ENCODE measurements at regions not wholly inside any gene's neighbourhood (a gene's known extent, or its start where the extent isn't known, plus 50 kb on each side); places are given as distances from the start of the nearest gene placed in this dataset.

DNA sequence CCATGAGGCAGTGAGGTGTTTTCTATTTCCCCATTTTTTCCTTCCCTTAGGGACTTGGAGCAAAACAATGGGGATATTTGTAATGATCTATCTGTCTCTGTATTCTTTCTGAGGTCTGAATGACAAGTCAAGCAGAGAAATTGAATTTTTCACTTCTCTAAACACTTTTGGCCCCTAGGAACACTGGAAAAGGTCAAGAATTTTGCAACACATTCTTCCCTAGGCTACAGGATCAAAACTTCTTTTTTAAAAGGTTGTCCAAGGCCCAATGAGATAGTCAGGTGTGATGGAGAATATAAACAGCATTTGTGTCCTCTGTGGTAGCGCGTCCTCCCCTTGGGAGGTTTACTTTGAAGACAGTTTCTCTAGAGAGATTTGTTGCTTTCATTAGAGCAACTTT lies 620.5 kb downstream of the TLR4 start:
- peaks cover 8% of the 10 kb centered on the region for H3K36me3 Mint-ChIP-seq
- no peaks in the 10 kb centered on the region for H3K27me3 Mint-ChIP-seq (ENCODE audit: low read depth in 2 of 2)
- ATAC-seq = no peak
- no peak overlapping the region for H3K4me3 Mint-ChIP-seq
- H3K36me3 ChIP-seq (ENCODE audit: control insufficient read depth, insufficient read depth, low read length) = no peaks in the 10 kb centered on the region
- H3K9me3 ChIP-seq (ENCODE audit: control insufficient read depth, insufficient read depth, low read length) = no peaks in the 10 kb centered on the region
- WGBS (ENCODE audit: insufficient coverage) = 100% methylated on average over 2 of the region's 2 CpGs
- H3K4me1 Mint-ChIP-seq = no peaks in the 10 kb centered on the region
- no peak overlapping the region for H3K27ac ChIP-seq (ENCODE audit: low read length)
- H3K9me3 Mint-ChIP-seq = peaks cover 8 to 11% of the 10 kb centered on the region in 2 donors
- intact Hi-C loops (cut with micrococcal nuclease) = no loop called here
- H3K27me3 ChIP-seq (ENCODE audit: control insufficient read depth, insufficient read depth, low read length) = no peaks in the 10 kb centered on the region
- no peak overlapping the region for H3K27ac Mint-ChIP-seq
- no peak for TF ChIP-seq CTCF (IDR thresholded peaks at IDR 0.05)
- H3K4me3 ChIP-seq (ENCODE audit: low read length) = no peak overlapping the region
- DNase-seq = no peak
- H3K4me1 ChIP-seq (ENCODE audit: control insufficient read depth, insufficient read depth, low read length) = no peaks in the 10 kb centered on the region

GRCh38 chr9:118325757-118326156 lies 621.6 kb downstream of the TLR4 start:
- no peak for ATAC-seq
- H3K27me3 Mint-ChIP-seq (ENCODE audit: low read depth in 2 of 2) = no peaks in the 10 kb centered on the region
- 100% methylated on average over 1 of the region's 2 CpGs for WGBS (ENCODE audit: insufficient coverage)
- intact Hi-C loops (cut with micrococcal nuclease) = no loop called here
- no peak for TF ChIP-seq CTCF (IDR thresholded peaks at IDR 0.05)
- no peaks in the 10 kb centered on the region for H3K27me3 ChIP-seq (ENCODE audit: control insufficient read depth, insufficient read depth, low read length)
- no peak overlapping the region for H3K27ac ChIP-seq (ENCODE audit: low read length)
- no peaks in the 10 kb centered on the region for H3K4me1 ChIP-seq (ENCODE audit: control insufficient read depth, insufficient read depth, low read length)
- H3K4me3 ChIP-seq (ENCODE audit: low read length) = no peak overlapping the region
- no peak overlapping the region for H3K27ac Mint-ChIP-seq
- H3K9me3 Mint-ChIP-seq = peaks cover 8 to 13% of the 10 kb centered on the region in 2 donors
- no peaks in the 10 kb centered on the region for H3K36me3 ChIP-seq (ENCODE audit: control insufficient read depth, insufficient read depth, low read length)
- no peaks in the 10 kb centered on the region for H3K9me3 ChIP-seq (ENCODE audit: control insufficient read depth, insufficient read depth, low read length)
- DNase-seq = no peak
- H3K4me1 Mint-ChIP-seq = no peaks in the 10 kb centered on the region
- H3K4me3 Mint-ChIP-seq = no peak overlapping the region
- peaks cover 8% of the 10 kb centered on the region for H3K36me3 Mint-ChIP-seq

DNA sequence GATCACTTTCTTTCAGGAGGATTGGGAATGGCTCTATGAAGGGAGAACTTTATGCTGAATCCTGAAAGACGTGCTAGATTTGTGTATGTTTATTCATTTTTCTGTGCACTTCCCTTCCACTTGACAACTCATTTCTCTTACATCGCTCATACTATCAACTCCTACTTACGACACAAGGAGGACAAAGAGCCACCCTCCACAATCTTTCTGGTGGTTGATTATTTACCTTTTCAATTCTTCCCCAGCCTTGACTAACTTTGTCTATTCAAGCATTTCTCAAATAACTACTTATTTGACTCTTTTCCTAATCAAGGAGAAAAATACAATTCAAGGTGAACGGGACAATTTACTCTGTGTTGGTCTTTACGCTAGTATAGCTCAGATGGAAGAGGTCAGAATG lies 622.1 kb downstream of the TLR4 start:
- no peaks in the 10 kb centered on the region for H3K27me3 ChIP-seq (ENCODE audit: control insufficient read depth, insufficient read depth, low read length)
- H3K4me3 Mint-ChIP-seq = no peak overlapping the region
- ATAC-seq = no peak
- H3K4me1 ChIP-seq (ENCODE audit: control insufficient read depth, insufficient read depth, low read length) = no peaks in the 10 kb centered on the region
- H3K9me3 Mint-ChIP-seq = peaks cover 8 to 13% of the 10 kb centered on the region in 2 donors
- 96% methylated on average over 4 of the region's 5 CpGs for WGBS (ENCODE audit: insufficient coverage)
- H3K9me3 ChIP-seq (ENCODE audit: control insufficient read depth, insufficient read depth, low read length) = no peaks in the 10 kb centered on the region
- H3K36me3 ChIP-seq (ENCODE audit: control insufficient read depth, insufficient read depth, low read length) = no peaks in the 10 kb centered on the region
- no peak overlapping the region for H3K27ac ChIP-seq (ENCODE audit: low read length)
- no peak for DNase-seq
- no peak for TF ChIP-seq CTCF (IDR thresholded peaks at IDR 0.05)
- H3K27ac Mint-ChIP-seq = no peak overlapping the region
- peaks cover 8% of the 10 kb centered on the region for H3K36me3 Mint-ChIP-seq
- no peak overlapping the region for H3K4me3 ChIP-seq (ENCODE audit: low read length)
- H3K27me3 Mint-ChIP-seq (ENCODE audit: low read depth in 2 of 2) = no peaks in the 10 kb centered on the region
- intact Hi-C loops (cut with micrococcal nuclease) = no loop called here
- no peaks in the 10 kb centered on the region for H3K4me1 Mint-ChIP-seq

DNA sequence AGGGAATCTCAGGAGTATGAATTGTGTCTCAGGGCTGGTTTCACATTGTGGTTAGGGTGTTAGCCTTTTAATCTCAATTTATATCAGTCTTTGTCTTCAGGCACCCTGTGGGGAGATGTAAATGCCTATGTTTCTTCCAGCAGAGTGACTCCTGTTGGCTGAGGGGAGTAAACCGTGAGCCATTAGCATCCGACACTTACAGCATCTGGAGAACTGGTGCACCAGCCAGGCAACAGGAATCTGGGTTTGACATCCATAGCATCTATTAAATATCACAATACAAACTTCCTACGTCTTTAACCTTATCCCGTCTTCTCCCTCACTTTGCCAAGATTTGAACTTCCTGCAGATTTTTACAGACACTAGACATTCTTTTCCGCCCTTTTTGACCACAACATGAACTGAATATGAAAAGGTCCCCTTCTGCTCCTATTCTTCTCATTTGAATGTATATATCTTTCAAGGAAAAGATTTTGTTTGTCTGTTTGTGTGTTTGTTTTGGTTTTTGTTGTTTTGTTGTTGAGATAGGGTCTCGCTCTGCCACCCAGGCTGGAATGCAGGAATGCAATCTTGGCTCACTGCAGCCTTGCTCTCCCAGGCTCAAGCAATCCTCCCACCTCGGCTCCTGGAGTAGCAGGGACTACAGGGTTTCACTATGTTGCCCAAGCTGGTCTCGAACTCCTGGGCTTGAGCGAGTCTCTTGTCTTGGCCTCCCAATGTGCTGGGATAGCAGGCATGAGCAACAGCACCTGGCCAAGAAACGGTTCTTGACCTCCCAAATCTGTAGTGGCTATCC lies 626.2 kb downstream of the TLR4 start:
- no peaks in the 10 kb centered on the region for H3K9me3 ChIP-seq (ENCODE audit: control insufficient read depth, insufficient read depth, low read length)
- no peaks in the 10 kb centered on the region for H3K4me1 ChIP-seq (ENCODE audit: control insufficient read depth, insufficient read depth, low read length)
- ATAC-seq (no peak), DNase-seq (no peak)
- no peak for TF ChIP-seq CTCF (IDR thresholded peaks at IDR 0.05)
- H3K27ac ChIP-seq (ENCODE audit: low read length) = no peak overlapping the region
- 82% methylated on average over 10 of the region's 10 CpGs for WGBS (ENCODE audit: insufficient coverage)
- Mint-ChIP-seq H3K27ac (no peak overlapping the region), H3K36me3 (no peaks in the 10 kb centered on the region), H3K4me3 (no peak overlapping the region), H3K4me1 (no peaks in the 10 kb centered on the region), H3K27me3 (ENCODE audit: low read depth in 2 of 2) (no peaks in the 10 kb centered on the region), H3K9me3 (peaks cover 5 to 8% of the 10 kb centered on the region in 2 donors)
- no peaks in the 10 kb centered on the region for H3K27me3 ChIP-seq (ENCODE audit: control insufficient read depth, insufficient read depth, low read length)
- intact Hi-C loops (cut with micrococcal nuclease) = no loop called here
- no peaks in the 10 kb centered on the region for H3K36me3 ChIP-seq (ENCODE audit: control insufficient read depth, insufficient read depth, low read length)
- H3K4me3 ChIP-seq (ENCODE audit: low read length) = no peak overlapping the region

Measured in natural killer cell (primary cell).